Tongue (tissue), 1 donor: ENCODE measurements at regions not wholly inside any gene's neighbourhood (a gene's known extent, or its start where the extent isn't known, plus 50 kb on each side); places are given as distances from the start of the nearest gene placed in this dataset.

Source experiments
- DNase-seq: peaks from one replicate; pipeline ENCODE4 v3.0.0-alpha.2; 2015

DNA sequence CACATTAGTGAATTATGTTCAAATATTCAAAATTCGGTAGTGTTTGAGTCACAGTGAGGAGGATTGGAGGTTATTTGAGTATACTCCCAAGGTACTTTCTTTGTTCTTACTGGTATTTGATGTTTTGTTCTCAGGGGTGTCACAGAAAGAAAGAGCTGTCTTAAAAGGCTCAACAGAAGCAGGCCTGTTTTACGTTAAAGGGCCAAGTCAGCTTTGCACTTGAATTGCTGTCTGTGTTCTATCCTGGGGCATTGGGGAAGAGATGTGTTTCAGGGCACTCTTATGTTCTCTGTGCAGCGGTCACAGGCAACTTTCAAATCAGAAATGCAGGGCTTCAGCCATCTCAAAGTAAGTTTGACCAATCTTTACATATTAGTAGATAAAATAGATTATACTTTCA, 1113.1 kb upstream of the LCORL start:
- no peak for DNase-seq

DNA sequence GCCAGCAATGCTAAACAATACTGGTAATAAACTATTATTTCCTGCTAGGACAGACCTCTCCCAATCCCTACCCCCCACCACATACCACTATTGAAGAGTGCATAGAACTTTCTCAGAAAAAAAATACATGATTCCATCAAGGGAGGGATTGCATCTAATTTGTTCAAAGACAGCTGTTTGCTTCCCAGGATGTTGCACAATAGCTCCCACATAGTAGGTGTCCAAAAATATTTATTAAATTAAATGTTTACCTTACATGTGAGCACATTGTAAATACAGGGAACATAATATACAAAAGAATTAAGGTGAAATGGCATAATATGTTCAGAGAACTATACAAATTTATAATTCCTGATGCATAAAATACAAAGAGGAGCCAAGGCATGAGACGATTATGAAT, 1111.8 kb upstream of the LCORL start:
- no peak for DNase-seq

DNA sequence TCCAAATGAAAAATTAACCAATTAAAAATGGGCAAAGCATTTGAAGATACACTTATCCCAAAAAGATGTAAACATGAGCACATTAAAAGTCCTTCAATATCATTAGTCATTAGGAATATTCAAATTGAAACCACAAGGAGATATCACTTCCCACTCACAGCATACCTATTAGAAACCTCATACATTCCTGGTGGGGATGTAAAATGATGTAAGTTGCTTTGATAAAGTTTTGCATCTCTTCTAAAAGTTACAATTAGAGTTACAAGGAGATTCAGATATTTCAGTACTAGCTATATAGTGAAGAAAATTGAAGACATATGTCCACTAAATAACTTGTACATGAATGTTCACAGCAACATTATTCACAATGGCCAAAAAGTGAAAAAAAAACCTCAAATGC, 1109.3 kb upstream of the LCORL start:
- no peak for DNase-seq

DNA sequence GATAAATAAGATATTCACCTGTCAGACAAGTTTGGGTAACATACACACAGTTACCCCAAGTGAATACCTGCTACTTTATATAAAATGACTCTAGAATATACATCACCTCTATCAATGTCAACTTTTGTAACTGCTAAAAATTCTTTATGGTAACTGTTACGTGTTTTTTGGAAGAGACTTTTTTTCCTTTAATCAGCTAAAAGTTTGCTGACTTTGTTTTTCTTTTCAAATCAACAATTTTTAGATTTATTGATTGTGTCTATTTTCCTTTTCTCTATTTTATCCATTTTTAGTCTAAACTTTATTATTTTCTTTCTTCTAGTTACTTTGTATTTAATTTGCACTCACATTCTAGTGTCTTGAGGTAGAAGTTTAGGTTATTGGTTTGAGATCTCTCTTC, 1106.6 kb upstream of the LCORL start:
- DNase-seq, result no peak

DNA sequence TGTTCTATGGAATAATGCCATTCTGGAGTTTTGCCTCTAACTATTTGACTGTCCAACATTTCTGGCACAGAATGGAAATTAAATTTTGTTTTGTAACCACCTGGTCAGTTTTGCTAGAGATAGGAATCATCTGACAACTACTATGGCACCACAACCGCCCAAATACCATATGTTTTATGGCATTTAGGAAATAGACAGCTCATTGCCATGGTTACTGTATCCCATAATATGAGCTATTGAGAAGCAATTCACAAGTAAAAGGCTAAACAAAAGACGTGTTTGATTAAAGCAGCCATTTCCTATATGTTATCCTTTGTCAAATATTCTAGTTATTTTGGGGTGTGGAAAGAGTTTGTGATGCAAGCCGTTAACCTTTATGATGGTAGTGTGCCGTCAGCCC, 1105.3 kb upstream of the LCORL start:
- no peak for DNase-seq

DNA sequence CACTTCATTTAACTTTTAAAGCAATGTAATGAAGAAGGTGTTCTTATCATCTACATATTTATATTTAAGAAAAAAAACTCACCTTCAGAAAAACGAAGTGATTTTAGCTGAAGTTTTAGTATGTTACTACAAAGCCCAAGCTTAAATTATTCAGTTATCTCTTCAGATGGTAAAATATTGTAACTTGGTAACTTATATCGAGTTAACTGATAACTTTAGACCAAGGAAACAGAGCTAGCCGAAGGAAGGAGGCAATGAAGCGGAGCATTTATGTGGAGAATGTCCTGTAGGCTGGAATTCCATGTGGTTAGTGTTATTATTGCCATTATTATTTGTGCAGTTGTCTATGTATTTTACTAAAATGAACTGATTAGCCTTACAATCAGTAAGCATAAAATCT, 1102.1 kb upstream of the LCORL start:
- no peak for DNase-seq

DNA sequence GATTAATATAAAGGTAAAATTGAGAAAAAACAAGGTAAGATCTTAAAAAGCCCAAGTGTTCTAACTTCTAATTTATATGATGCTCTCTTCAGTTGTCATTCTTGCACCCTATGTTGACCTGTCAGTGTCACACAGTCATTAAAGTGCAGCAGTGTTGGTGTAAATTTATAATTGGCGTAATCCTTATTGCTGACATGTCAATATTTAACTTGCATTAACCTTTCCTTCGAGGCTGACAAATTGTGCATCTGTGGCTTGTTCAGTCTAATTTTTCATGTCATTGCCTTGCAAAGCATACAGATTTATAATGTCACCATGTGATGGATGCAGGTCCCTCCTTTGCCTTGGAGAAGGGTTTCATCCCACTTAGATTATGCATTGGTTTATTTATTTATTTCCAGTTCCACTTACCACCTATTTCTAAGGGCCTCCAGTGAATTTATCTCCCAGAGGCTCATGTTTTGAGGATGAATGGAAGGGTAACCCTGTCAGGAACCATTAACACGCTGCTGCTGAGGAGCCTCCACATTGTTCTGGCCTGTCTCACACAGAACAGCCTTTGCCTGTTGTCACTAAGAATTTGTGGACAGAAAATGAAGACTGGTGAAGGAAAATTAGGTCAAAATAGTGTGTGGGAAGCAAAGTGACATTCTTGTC, 1098.5 kb upstream of the LCORL start:
- no peak for DNase-seq

DNA sequence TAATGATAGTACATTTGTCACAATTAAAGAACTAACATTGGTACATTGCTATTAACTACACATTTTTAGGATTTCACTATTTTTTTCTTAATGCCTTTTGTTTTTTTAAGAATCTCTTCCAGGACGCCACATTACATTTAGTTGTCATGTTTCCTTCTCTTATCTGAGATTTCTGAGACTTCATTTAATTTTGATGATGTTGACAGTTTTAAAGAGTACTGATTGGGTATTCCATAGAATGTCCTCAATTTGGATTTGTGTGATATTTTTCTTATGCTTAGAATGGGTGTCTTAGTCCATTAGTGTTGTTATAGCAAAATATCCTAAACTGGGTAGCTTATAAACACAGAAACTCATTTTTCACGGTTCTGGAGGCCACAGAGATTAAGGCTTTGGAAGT, 1095.5 kb upstream of the LCORL start:
- no peak for DNase-seq

DNA sequence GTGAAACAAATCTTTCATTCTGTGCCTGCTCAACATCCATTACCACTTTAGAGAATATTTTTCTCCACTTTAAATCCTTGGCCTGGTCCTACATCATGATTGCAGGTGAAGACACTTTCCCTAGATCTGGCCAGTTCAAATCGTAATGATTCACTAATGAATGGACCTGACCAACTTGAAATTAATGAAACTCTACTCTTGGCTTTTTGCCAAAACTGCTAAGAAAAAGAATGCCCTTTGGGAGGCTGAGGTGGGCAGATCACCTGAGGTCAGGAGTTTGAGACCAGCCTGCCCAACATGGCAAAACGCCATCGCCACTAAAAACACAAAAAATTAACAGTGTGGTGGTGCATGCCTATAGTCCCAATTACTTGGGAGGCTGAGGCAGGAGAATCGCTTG, 1082.6 kb upstream of the LCORL start:
- DNase-seq, result no peak

DNA sequence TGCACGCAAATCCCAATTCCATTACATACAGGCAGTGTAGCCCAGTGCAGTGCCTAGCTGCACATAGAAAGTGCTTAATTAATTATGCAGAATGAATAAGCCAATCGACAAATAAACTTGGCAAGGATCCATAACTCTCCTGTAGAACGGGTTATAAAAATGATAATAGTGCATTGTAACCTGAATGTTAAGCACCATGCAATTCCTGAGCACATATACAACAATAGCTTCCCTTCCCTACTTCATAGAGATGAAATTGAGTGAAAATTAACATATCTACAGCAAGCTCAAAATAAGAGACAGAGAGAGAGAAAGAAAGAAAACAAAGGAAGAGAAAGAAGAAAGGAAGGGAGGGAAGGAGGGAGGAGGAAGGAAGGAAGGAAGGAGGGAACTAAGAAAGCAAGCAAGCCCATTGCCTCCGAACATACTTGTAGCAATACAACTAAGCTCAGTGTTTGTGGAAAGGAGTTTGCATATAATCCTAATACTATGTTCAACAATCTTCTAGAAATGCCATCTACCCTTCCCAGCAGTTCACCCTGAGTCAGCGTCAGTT, 1074.0 kb upstream of the LCORL start:
- no peak for DNase-seq

DNA sequence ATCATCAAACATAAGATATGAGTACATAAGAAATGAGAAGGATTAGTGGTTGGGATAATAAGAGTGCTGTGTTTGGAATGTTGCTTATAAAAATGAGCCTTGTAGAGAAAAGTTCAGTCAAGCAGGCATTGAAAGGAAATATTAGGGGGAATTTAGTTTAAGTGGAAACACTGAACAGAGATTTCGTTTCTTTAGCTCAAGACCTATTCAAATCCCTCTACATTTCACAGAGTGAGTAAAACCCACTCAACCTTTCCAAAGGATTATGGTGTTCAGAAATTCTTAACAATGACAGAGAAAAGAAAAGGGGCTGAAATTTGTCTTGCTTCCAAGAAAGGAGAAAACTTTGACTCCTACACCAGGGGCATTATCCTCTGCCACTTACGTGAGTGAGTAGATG, 1072.4 kb upstream of the LCORL start:
- no peak for DNase-seq

DNA sequence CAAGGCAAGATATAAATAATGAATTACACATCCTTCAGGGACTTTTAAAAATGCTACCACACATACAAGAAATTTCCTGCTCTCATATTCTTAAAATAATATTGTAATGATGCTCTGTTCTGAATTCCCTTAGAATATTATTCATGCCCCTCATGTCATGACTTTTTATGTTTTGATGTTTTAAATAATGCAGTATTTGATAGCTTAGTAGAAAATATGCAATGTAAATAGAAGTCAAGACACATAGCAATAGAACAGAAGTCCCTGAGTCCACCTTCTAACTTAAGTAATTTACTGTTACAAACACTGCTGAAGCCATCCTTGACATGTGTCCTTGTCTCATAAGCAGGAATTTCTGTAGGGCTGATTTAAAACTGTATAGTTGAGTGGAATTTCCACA, 1071.2 kb upstream of the LCORL start:
- DNase-seq, result no peak

DNA sequence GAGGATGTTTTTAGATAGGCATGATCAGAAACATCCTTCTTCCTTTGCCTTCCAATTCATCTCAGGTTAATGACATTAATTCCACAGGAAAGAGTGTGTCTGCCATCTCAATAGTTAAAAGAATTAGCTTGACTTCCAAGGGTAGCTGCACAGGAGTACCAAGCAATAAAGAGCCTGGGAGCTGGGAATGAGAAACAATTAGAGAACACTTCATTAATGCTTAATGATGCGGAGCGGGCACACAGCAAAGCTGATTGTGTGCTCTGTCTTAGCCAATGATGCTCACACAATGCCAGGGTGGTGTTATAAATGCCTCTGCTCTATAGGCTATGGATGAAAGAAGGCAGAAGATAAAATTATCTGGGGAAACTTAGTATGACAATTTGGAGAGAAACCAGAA, 1052.5 kb upstream of the LCORL start:
- DNase-seq, result no peak

DNA sequence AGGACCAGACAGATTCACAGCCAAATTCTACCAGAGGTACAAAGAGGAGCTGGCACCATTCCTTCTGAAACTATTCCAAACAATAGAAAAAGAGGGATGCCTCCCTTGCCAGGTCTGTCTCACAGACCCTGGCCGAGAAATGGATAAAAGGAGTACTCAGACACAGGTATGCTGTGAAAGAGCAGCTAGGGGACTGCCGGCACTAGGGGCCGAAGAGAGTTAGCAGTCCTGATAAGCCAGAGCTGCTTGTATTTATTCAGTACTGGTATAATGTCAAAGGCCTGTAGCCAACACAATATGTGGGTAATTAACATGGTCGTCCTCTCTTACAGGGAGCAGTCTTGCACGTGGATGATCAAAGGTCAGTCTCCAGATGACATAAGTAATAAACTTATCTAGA, 1042.1 kb upstream of the LCORL start:
- no peak for DNase-seq

DNA sequence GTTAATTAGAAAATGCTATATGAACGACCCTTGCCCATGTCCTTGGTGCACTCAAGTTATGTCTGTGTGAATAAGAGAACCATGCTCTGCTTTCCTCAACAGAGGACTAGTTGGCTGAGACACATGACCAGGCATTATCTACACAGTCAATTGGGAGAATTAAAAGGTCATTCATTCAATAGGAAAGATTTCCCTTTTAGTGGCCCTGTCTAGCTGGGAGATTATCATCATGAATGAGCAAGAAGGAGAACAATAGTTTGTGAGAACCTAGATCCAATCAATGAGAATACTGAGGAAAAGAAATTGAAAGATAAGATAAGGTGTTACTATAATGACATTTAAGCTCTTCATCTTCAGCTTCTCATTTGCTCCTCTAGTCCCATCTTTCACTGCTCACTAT, 1033.4 kb upstream of the LCORL start:
- DNase-seq, result no peak

DNA sequence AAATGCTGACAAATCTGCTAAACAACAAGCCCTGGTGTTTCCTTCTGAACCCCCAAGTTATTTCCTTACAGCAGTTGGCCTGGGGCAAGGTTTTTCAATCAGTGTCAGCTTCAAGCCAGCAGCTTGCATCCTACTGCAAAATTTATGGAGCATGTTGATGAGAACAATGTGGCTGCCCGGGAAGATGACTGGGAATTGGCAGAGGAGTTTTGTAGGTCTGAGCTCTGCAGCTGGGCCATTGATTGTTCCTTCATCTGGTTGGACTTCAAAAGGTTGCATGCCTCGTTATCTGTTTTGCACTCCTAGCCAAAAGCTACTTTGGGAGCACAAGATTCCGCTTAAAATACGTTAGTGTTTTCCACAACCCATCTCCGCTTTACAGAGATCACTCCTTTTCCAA, 1030.3 kb upstream of the LCORL start:
- DNase-seq, result no peak

DNA sequence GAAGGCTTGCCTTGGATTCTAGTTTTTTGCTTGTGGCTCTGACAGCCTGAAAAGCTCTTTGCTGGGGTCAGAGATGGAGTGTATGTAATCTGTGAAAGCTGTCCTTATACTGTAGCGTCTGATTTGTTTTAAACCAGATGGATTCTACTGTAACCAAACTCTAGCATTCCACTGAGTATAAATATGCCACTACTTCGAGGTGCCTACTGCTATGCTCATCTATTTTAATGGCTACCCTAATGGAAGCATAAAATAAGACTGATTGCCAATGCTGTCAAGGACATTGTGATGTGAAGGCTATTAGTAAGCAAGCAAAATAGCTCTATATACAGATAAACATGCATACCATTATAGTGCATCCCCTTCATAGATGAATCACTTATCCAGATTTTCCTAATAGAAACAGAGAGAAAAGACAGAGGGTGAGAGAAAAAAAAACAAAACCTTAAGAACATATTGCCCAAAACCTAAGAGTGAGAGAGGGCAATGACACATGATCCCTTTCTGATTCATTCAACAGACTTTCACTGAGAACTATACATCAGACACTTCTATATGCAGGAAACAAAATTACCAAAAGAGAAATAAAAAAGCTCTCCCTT, 1025.8 kb upstream of the LCORL start:
- no peak for DNase-seq

DNA sequence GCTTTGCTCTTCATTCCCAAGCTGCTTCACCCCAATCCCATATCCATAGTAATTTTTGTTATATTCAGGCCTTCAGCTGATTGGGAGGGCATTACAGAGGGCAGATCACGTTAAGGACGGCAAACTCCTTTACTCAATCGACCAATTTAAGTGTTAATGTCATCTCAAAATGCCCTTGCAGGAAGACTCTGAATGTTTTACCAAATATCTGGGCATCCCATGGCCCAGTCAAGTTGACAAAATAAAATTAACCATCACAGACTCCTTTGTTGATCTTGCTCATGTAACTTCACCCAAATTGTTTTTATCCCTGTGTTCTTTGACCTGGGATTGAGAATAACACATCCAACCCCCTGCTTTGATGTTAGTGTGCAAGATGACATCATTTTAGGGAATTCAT, 1018.3 kb upstream of the LCORL start:
- no peak for DNase-seq

DNA sequence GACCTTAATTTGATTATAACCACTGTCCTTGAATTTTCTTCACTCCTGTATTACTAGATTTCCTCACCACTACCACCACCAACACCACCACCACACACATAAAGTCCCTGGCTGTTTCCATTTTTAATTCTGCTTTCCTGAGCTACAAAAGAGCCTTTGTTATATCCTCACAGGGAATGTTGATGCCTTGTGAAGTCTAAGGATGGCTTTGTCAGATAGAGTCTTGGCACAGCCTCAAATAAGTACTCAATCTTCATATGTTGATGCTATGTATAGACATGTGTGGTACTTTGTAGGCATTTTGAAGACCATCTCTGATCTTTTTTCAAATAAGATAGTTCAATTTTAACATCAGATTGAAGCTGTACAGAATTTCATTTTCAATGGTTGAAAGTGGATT, 1016.7 kb upstream of the LCORL start:
- DNase-seq, result no peak

DNA sequence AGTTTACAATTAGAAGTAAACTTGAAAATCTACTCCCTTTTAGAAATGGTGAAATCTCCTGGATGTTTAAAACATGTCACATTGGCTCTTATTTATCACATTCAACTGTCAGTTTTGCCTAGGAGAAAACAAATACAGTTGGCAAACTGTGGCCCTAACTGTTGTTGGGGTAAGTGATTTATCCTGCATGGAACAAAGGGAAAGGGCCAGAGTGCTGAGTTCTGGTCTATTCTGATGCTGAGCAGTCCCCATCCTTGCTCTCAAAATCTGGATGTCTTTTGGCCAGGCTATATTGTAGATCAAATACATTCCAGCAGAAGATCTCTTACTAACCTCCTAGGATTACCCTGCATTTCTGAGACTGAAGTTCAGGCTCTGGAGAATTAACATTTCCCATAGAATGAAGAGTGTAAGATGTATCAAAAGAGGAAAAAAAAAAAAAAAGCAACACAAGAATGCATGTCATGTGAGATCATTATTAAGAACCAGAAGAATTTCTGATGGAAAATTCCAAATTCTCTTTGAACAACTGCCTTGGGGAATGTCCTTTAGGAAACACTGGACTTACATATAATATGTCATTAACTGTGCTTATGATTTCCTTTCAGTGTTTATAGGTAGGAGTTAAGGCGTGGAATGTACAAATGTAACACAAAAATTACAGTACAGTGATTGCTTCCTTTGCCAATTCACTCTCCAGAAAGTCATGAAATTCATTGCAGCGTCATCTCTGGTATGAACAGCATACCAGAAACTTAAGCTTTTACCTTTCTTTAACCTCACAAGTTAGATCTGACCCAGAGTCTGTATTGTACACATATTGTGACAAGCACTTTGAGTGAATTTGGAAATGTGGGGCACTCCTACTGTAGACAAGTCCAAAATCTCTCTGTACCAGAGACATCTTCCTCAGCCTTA, 1012.5 kb upstream of the LCORL start:
- DNase-seq, result no peak

DNA sequence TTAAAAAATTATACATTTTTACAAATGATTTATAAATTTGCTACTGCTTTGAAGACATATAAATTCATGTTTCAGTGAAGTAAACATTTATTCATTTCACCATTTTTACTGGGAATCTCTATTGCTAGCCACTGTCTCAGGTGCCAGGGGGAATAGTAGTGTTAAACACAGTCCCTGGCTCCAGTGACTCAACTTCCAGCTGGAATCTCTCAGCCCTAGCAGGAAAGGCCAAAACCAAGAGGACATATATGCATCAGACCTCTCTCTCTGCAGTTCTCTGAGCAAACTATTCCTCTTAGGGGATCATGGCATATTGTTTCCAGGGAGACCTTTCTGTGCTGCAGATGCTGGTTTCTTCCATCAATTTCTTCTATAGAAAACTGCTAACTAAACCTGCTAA, 1009.0 kb upstream of the LCORL start:
- no peak for DNase-seq

DNA sequence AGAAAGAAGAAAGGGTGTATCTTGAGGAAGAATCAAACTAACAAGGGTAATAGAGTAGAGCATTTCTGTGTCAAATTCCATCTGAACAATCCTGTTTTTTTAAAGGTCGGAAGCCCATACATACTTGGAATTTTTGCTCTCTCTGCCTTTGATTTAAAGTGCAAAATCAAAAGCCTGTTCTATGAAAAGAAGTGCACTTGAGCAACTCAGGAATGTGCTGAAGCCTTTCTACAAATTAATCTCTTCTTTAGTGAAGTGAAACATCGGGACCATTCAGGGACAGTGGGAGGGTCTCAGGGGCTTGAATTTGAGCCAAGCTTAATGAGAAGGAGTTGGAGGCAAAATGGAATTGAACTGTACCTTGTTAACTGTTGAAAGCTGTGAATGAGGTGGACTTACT, 1008.5 kb upstream of the LCORL start:
- DNase-seq, result no peak

DNA sequence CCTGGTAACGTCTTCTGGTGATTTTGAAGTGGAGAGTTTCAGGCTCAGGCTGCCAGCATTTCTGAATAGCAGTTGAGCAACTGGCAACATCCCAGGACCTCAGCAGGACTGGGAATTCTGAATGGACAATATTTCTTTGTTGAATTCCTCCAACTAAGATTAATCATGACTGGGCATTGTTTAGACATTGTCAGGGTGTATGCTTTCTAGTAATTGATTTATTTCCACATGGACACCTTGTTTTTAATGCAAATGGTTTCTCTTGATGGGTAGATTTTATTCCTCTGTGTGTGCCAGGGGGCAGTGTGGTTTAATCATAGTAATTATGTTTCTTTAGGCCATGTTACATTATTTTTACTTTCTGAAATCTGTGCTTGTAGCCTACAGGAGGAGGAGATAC, 1004.7 kb upstream of the LCORL start:
- peak; percentile 43 for DNase-seq
